ENCODE measurements at regions not wholly inside any gene's neighbourhood (a gene's known extent, or its start where the extent isn't known, plus 50 kb on each side); places are given as distances from the start of the nearest gene placed in this dataset.

DNA sequence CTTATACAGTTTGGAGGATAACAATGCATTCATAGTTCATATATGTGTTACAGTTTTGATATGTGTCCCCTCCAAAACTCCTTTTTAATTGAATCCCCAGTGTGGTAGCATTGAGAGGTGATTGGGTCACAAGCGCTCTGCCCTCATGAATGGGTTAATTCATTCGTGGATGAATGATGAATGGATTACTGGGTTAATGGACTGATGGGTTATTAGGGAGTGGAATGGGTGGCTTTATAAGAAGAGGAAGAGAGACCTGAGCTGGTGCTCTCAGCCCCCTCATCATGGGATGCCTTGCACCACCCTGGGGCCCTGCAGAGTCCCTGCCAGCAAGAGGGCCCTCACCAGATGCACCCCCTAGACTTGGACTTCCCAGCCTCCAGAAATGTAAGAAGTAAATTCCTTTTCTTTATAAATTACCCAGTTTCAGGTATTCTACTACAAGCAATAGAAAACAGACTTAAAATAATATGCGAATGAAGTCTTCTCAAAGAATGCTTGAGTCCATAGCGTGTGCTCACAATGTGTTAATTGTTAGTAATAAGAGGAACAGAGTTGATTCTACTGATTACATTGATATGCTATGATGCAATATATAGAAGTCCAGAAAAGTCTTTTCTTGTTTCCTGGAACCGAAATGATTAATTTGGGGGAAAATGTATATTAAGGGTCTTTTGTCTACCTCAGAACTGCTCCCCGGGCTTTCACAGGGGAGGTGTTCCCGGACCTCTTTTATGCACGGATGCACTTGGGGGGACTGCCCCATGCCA lies 190.2 kb downstream of the ERCC6L2 start:
- DNase-seq (ENCODE audit: insufficient read length, low spot score), result no peak
- TF ChIP-seq, protein P1, sequence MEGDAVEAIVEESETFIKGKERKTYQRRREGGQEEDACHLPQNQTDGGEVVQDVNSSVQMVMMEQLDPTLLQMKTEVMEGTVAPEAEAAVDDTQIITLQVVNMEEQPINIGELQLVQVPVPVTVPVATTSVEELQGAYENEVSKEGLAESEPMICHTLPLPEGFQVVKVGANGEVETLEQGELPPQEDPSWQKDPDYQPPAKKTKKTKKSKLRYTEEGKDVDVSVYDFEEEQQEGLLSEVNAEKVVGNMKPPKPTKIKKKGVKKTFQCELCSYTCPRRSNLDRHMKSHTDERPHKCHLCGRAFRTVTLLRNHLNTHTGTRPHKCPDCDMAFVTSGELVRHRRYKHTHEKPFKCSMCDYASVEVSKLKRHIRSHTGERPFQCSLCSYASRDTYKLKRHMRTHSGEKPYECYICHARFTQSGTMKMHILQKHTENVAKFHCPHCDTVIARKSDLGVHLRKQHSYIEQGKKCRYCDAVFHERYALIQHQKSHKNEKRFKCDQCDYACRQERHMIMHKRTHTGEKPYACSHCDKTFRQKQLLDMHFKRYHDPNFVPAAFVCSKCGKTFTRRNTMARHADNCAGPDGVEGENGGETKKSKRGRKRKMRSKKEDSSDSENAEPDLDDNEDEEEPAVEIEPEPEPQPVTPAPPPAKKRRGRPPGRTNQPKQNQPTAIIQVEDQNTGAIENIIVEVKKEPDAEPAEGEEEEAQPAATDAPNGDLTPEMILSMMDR (IDR thresholded peaks at IDR 0.05; ENCODE audit: insufficient read depth, missing control alignments), result no peak
- no peak for FAIRE-seq

DNA sequence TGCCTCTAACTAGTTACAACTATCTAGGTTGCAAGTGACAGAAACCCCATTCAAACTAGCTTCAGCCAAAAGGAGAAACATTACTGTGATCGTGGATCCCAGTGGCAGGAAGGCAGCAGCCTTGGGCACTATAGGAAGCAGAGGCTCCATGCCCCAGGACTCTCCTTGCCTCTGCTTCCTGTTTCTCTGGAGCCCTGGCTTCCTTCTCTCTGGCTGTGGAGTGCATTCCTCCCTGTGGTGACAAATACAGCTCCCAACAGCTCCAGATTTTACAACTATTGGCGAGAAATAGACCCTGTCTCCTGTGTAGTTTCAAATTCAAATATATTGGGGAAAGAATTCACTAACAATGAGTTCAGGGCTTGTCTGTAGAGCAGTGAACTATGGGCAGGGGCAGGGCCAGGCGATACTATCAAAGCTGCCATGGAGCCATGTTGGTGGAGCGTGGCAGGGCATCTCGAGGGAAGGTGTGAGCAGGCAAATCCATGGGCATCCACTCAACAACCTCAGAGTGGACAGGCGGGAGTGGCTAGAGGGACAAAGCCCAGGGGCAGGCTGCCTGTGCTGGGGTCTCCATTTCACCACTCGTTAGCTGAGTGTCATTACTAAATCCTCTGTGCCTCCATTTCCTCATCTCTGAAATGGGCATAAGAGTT lies 189.5 kb downstream of the ERCC6L2 start:
- FAIRE-seq, result no peak
- TF ChIP-seq, protein P1 (IDR thresholded peaks at IDR 0.05; ENCODE audit: insufficient read depth, missing control alignments), result no peak
- no peak for DNase-seq (ENCODE audit: insufficient read length, low spot score)

DNA sequence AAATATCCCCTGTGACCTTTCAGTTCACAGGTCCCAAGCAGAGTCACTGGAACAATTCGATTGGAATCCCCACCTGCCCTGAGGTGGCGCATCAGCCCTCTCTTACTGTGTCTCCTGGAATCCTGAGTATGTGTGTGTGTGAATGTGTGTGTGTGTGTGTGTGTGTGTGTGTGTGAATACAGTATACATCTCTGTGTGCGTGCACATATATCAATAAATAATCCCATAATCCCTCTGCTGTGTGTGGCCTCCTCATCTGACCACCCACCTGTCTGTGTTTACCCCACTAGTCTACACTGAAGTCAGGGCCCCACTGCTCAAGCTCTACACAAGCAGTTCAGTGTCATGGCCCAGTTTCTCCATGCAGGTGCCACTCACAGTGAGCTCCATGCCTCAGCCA lies 187.4 kb downstream of the ERCC6L2 start:
- TF ChIP-seq, protein P1 (IDR thresholded peaks at IDR 0.05; ENCODE audit: insufficient read depth, missing control alignments), result no peak
- DNase-seq (ENCODE audit: insufficient read length, low spot score) (no peak), FAIRE-seq (no peak)

DNA sequence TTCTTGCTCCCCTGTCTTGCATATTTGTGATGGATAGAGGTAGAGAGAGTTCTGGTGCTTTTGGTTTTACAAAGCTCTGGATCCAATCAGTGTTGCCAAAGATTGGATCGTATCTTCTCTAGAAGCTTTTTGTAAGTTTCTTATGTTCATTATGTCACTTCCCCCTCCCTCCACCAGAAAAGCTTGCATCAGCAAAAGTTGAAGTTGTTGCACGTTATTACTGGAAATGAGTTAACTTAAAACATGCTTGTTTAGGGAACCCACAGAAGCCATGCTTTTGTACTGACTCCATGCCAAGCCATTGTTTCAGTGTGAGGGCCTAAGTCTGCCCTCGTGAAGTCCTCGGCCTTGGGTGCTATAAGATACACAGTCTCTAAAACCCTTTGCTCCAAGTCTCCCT lies 186.5 kb downstream of the ERCC6L2 start:
- TF ChIP-seq, protein P1 (IDR thresholded peaks at IDR 0.05; ENCODE audit: insufficient read depth, missing control alignments), result no peak
- FAIRE-seq (no peak), DNase-seq (ENCODE audit: insufficient read length, low spot score) (no peak)

DNA sequence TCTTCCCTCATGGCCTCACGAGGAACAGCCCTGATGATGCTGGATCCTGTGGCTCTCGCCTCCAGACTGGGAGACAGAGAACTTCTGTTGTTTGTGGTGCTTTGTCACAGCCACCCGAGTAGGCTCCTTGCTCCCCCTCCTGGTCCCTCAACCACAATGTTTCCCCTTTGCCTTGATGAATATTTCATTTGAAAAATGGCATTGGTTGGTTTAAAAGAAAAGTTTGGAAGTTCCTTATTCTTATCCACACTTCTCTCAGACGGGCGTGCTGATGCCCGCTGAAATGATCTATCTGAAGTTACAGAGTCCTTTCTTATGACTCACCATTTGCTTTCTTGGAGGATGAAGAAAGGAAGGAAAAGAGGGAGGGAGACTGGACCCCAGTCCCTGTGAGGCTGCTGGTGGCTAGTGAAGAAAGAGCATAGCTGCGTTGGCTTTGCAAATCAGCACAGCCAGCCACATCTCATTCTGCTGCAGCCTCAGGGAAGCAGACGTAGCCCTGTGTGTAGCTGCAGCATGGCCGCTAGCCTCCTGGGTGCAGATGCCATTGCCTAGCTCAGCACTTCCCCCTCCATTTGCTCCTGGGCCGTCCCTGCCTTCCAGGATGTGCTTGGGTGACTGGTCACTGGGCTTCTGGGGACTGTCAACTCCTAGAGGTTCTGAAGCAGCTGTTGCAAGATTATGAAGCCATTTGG lies 185.9 kb downstream of the ERCC6L2 start:
- DNase-seq (ENCODE audit: insufficient read length, low spot score) (no peak), FAIRE-seq (no peak)
- TF ChIP-seq, protein P1 (IDR thresholded peaks at IDR 0.05; ENCODE audit: insufficient read depth, missing control alignments), result peak; percentile 49

DNA sequence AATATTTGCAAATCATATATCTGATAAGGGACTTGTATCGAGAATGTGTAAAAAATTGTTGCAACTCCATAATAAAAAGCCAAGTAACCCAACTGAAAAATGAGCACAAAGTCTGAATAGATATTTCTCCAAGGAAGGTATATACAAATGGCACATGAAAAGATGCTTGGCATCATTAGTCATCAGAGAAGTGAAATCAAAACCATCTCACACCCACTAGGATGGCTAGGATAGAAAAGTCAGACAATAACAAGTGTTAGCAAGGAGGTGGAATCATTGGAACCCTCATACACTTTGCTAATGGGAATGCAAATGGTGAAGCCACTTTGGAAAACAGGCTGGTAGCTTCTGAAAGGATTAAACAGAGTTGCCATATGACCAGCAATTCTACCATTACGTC lies 182.7 kb downstream of the ERCC6L2 start:
- no peak for FAIRE-seq
- TF ChIP-seq, protein P1 (IDR thresholded peaks at IDR 0.05; ENCODE audit: insufficient read depth, missing control alignments), result no peak
- no peak for DNase-seq (ENCODE audit: insufficient read length, low spot score)

Data from D721Med (cell line).